A549 (cell line): ENCODE measurements at regions not wholly inside any gene's neighbourhood (a gene's known extent, or its start where the extent isn't known, plus 50 kb on each side); places are given as distances from the start of the nearest gene placed in this dataset.
"Not testable (repeated sequence)": the region's sequence is repeated elsewhere in the genome, so short reads cannot be mapped to it uniquely, and the experiment has no call there.

ENCODE experiments used
- ATAC-seq, 2 experiments: fragments of 200-7000 bp in 1 of 2; fragments of >200 bp in 1 of 2; cut with Nextera tagmentation in 1 of 2; cut with Tn5 transposase in 1 of 2; 3 replicates each; pipeline versions ENCODE4 v1.8.0 to v1.9.1; 2018 to 2020; ENCODE audit warnings: mild to moderate bottlenecking in 1 of 2, moderate library complexity in 1 of 2
- CTCF ChIA-PET: fragments of 300-600 bp; sonication (Branson Sonifier 250); formaldehyde crosslinking; extraction: SDS; loops from one replicate; lab custom pipeline; 2021; ENCODE audit warnings: antibody characterized with exemption, inconsistent platforms; lab: Yijun Ruan, JAX
- POLR2A ChIA-PET: fragments of 350-600 bp; formaldehyde crosslinking; extraction: SDS; loops from one replicate; lab custom pipeline; 2021; ENCODE audit warnings: antibody characterized with exemption, inconsistent platforms; lab: Yijun Ruan, JAX
- DNase-seq, 2 experiments: peaks; one replicate each; pipeline versions ENCODE4 v3.0.0 to v3.0.0-alpha.2; 2011 to 2016; ENCODE audit warnings: low read depth in 1 of 2, low spot score in 1 of 2
- FAIRE-seq: peaks from 2 replicates; lab custom pipeline; 2011; peaks lifted over from hg19 to GRCh38; lab: Jason Lieb, UNC
- H3K27ac ChIP-seq, 2 experiments: fragments of >200 bp; sonication (Bioruptor Twin); formaldehyde crosslinking; 3 replicates each; pipeline ENCODE4 v1.5.1; 2016 to 2017
- H3K4me1 ChIP-seq: fragments of >200 bp; sonication (Bioruptor Twin); formaldehyde crosslinking; 3 replicates; pipeline ENCODE4 v1.6.1; 2016
- H3K4me2 ChIP-seq: fragments of >200 bp; sonication (Bioruptor Twin); formaldehyde crosslinking; 3 replicates; pipeline ENCODE4 v1.6.1; 2016
- H3K4me3 ChIP-seq: fragments of >200 bp; sonication (Bioruptor Twin); formaldehyde crosslinking; 3 replicates; pipeline ENCODE4 v1.5.1; 2016
- H3K9me3 ChIP-seq: fragments of >200 bp; sonication (Bioruptor Twin); formaldehyde crosslinking; 3 replicates; pipeline ENCODE4 v1.6.1; 2016
- BHLHE40 ChIP-seq: IDR thresholded peaks from 2 replicates; pipeline ENCODE4 v1.6.1; 2012; ENCODE audit warnings: low read depth, low read length, inconsistent platforms
- CEBPB ChIP-seq, 2 experiments: fragments of >200 bp in 1 of 2; sonication (Bioruptor Twin) in 1 of 2; formaldehyde crosslinking in 1 of 2; IDR thresholded peaks; 2 replicates each; pipeline ENCODE4 v1.6.1; 2012 to 2016
- CHD2 ChIP-seq: fragments of 150-350 bp; IDR thresholded peaks from 2 replicates; pipeline ENCODE4 v1.6.1; 2014; ENCODE audit warnings: low read length; ENCODE audit not compliant: partially characterized antibody
- EP300 ChIP-seq, 2 experiments: fragments of >200 bp; sonication (Bioruptor Twin); formaldehyde crosslinking; IDR thresholded peaks; 2 replicates in 1 of 2; 3 replicates in 1 of 2; pipeline ENCODE4 v1.6.1; 2016 to 2017
- FOSB ChIP-seq: fragments of 250-450 bp; sonication (Bioruptor Pico); IDR thresholded peaks from 2 replicates; pipeline ENCODE4 v1.5.0; 2020; ENCODE audit warnings: mild to moderate bottlenecking, moderate library complexity
- FOXS1 ChIP-seq: fragments of 250-450 bp; sonication (Bioruptor Pico); IDR thresholded peaks from 2 replicates; pipeline ENCODE4 v1.5.0; 2020; ENCODE audit warnings: mild to moderate bottlenecking, moderate library complexity
- GATA3 ChIP-seq: IDR thresholded peaks from 2 replicates; pipeline ENCODE4 v1.6.1; 2012; ENCODE audit warnings: borderline replicate concordance
- HDAC2 ChIP-seq: fragments of 200-600 bp; sonication (generic); IDR thresholded peaks from 2 replicates; pipeline ENCODE4 v1.6.1; 2016
- HEYL ChIP-seq: fragments of 250-450 bp; sonication (Bioruptor Pico); IDR thresholded peaks from 2 replicates; pipeline ENCODE4 v1.8.0; 2021; ENCODE audit warnings: mild to moderate bottlenecking, moderate library complexity
- HOXB13 ChIP-seq: fragments of 250-450 bp; sonication (Bioruptor Pico); IDR thresholded peaks from 2 replicates; pipeline ENCODE4 v1.5.0; 2020; ENCODE audit warnings: low read depth, mild to moderate bottlenecking, moderate library complexity
- KDM5A ChIP-seq: fragments of 200-600 bp; sonication (generic); IDR thresholded peaks from 2 replicates; pipeline ENCODE4 v1.6.1; 2016; ENCODE audit warnings: antibody characterized with exemption, mild to moderate bottlenecking
- MAZ ChIP-seq: fragments of 150-350 bp; IDR thresholded peaks from 2 replicates; pipeline ENCODE4 v1.6.1; 2014; ENCODE audit warnings: antibody characterized with exemption, low read depth, low read length, borderline replicate concordance
- PHF8 ChIP-seq: fragments of 200-600 bp; sonication (generic); IDR thresholded peaks from 2 replicates; pipeline ENCODE4 v1.6.1; 2016; ENCODE audit warnings: low read depth, mild to moderate bottlenecking, antibody characterized with exemption, moderate library complexity, borderline replicate concordance
- POLR2AphosphoS2 ChIP-seq: conservative IDR thresholded peaks from 2 replicates; pipeline ENCODE4 v1.6.1; 2012; ENCODE audit warnings: low read length, improper control_type of control experiment, inconsistent platforms
- RAD21 ChIP-seq, 2 experiments: fragments of >200 bp in 1 of 2; sonication (Bioruptor Twin) in 1 of 2; formaldehyde crosslinking in 1 of 2; IDR thresholded peaks in 1 of 2; conservative IDR thresholded peaks in 1 of 2; 2 replicates in 1 of 2; 3 replicates in 1 of 2; pipeline ENCODE4 v1.6.1; 2012 to 2018; ENCODE audit warnings: inconsistent platforms in 1 of 2
- RARB ChIP-seq: fragments of 250-450 bp; sonication (Bioruptor Pico); IDR thresholded peaks from 2 replicates; pipeline ENCODE4 v1.8.0; 2021; ENCODE audit warnings: mild to moderate bottlenecking, moderate library complexity
- SMC3 ChIP-seq: fragments of >200 bp; sonication (Bioruptor Twin); formaldehyde crosslinking; IDR thresholded peaks from 3 replicates; pipeline ENCODE4 v1.6.1; 2018; ENCODE audit warnings: inconsistent platforms
- SREBF2 ChIP-seq: fragments of 450-650 bp; IDR thresholded peaks from 2 replicates; pipeline ENCODE4 v1.6.1; 2014; ENCODE audit warnings: mild to moderate bottlenecking, moderate library complexity
- TFCP2L1 ChIP-seq: fragments of 250-450 bp; sonication (Bioruptor Pico); IDR thresholded peaks from 2 replicates; pipeline ENCODE4 v1.5.0; 2021; ENCODE audit warnings: mild to moderate bottlenecking
- TP53 ChIP-seq: fragments of 250-450 bp; sonication (Bioruptor Pico); IDR thresholded peaks from 2 replicates; pipeline ENCODE4 v1.5.0; 2021; ENCODE audit warnings: mild to moderate bottlenecking, moderate library complexity
- ZFP36 ChIP-seq: fragments of 450-650 bp; IDR thresholded peaks from 2 replicates; pipeline ENCODE4 v1.6.1; 2014; ENCODE audit warnings: borderline replicate concordance; ENCODE audit not compliant: partially characterized antibody
- WGBS: methylation state at CpG from one replicate; pipeline ENCODE4 v1.1.6; 2017; ENCODE audit errors: missing lambda C conversion rate; 5-methylcytosine and 5-hydroxymethylcytosine counted together
- small RNA-seq, 6 experiments: library from RNA; depleted of rRNA; stranded (forward); fragments of <200 nt; gene quantifications; one replicate each; pipeline ENCODE3, GENCODE V24; 2012

- H3K4me2 ChIP-seq, H3K9me3 ChIP-seq, H3K4me3 ChIP-seq, POLR2A ChIA-PET, ATAC-seq, H3K27ac ChIP-seq, FAIRE-seq, H3K4me1 ChIP-seq: not testable (repeated sequence)
- CTCF ChIA-PET: interaction anchor here (1.0 to 1.8 kb wide), 3 partner anchors 9 to 265 kb away, joined by 3 to 9 read pairs (median 5); no protein-coding TSS in a partner anchor
- WGBS: 34% methylated on average over 5 of the region's 6 CpGs
- DNase-seq: peak in 1 of 2 experiments; percentile 10
These were observed 60.6 kb upstream of the DCN start for GRCh38 chr12:91243177-91243576.

- Histone ChIP-seq H3K4me1 (no peaks in the 10 kb centered on the region), H3K4me2 (no peak overlapping the region), H3K27ac (no peak overlapping the region), H3K9me3 (no peaks in the 10 kb centered on the region), H3K4me3 (no peak overlapping the region)
- POLR2A ChIA-PET: no interaction called here
- DNase-seq (no peak), FAIRE-seq (no peak), ATAC-seq (no peak)
- CTCF ChIA-PET: interaction anchor here (0.7 to 0.9 kb wide), 2 partner anchors 114 to 1649 kb away, joined by 3 read pairs; no protein-coding TSS in a partner anchor
- no peak for TF ChIP-seq ZFP36
- TF ChIP-seq POLR2AphosphoS2: no peak
- 55% methylated on average over 2 of the region's 2 CpGs for WGBS
These were observed 59.1 kb upstream of the DCN start for GRCh38 chr12:91241756-91242155.

GRCh38 chr12:91240386-91241095 lies 57.9 kb upstream of the DCN start:
- CTCF ChIA-PET: no interaction called here
- no peaks in the 10 kb centered on the region for H3K9me3 ChIP-seq
- H3K27ac ChIP-seq: no peak overlapping the region
- no peaks in the 10 kb centered on the region for H3K4me1 ChIP-seq
- POLR2A ChIA-PET: no interaction called here
- WGBS: 52% methylated on average over 4 of the region's 4 CpGs
- no peak for TF ChIP-seq HEYL (CRISPR knock-in tag)
- TF ChIP-seq RARB (CRISPR knock-in tag): no peak
- TF ChIP-seq TFCP2L1 (CRISPR knock-in tag): no peak
- TF ChIP-seq RAD21 (conservative IDR thresholded peaks at IDR 0.05 in 1 of 2, IDR thresholded peaks at IDR 0.05 in 1 of 2): no peak
- TF ChIP-seq TP53 (CRISPR knock-in tag): no peak
- TF ChIP-seq HDAC2: no peak
- TF ChIP-seq FOXS1 (CRISPR knock-in tag): no peak
- TF ChIP-seq HOXB13 (CRISPR knock-in tag): no peak
- no peak for TF ChIP-seq MAZ
- no peak for TF ChIP-seq GATA3
- no peak for TF ChIP-seq SREBF2
- no peak for TF ChIP-seq KDM5A
- TF ChIP-seq FOSB (CRISPR knock-in tag): no peak
- TF ChIP-seq SMC3: no peak
- TF ChIP-seq CEBPB (IDR thresholded peaks at IDR 0.05): no peak
- TF ChIP-seq ZFP36: no peak
- peak; percentile 32 for FAIRE-seq
- H3K4me3 ChIP-seq: no peak overlapping the region
- no peak overlapping the region for H3K4me2 ChIP-seq
- ATAC-seq: no peak
- DNase-seq: no peak

- Histone ChIP-seq H3K9me3 (no peaks in the 10 kb centered on the region), H3K4me1 (no peaks in the 10 kb centered on the region), H3K4me3 (no peak overlapping the region), H3K27ac (no peak overlapping the region), H3K4me2 (no peak overlapping the region)
- ChIA-PET POLR2A (no interaction called here), CTCF (interaction anchor here (1.5 kb wide), 1 partner anchor 116 kb away, joined by 3 read pairs; no protein-coding TSS in a partner anchor)
- TF ChIP-seq TFCP2L1 (CRISPR knock-in tag): no peak
- no peak for TF ChIP-seq CHD2
- no peak for TF ChIP-seq POLR2AphosphoS2
- no peak for TF ChIP-seq BHLHE40
- TF ChIP-seq RARB (CRISPR knock-in tag): no peak
- TF ChIP-seq RAD21 (conservative IDR thresholded peaks at IDR 0.05 in 1 of 2, IDR thresholded peaks at IDR 0.05 in 1 of 2): no peak
- no peak for TF ChIP-seq EP300 (IDR thresholded peaks at IDR 0.05)
- TF ChIP-seq PHF8: no peak
- TF ChIP-seq SMC3: no peak
- FAIRE-seq (no peak), ATAC-seq (no peak), DNase-seq (no peak)
- WGBS: 15% methylated on average over 3 of the region's 3 CpGs
These were observed 56.9 kb upstream of the DCN start for GRCh38 chr12:91239481-91239880.

Small RNA genes lying in the stretch of these regions (small RNA-seq; reads per million reads assigned to genes)
- gene AC090049.2: 0 reads per million in 6 experiments
- gene RF02110: 0 reads per million in 6 experiments
